NCI-H510A treated with DMSO at 0.1 percent for 48 hours (cell line): ENCODE measurements at regions not wholly inside any gene's neighbourhood (a gene's known extent, or its start where the extent isn't known, plus 50 kb on each side); places are given as distances from the start of the nearest gene placed in this dataset.
"Not testable (repeated sequence)": the region's sequence is repeated elsewhere in the genome, so short reads cannot be mapped to it uniquely, and the experiment has no call there.

ENCODE experiments used
- DNase-seq: peaks from one replicate; lab custom pipeline; 2025; lab: John Stamatoyannopoulos, UW

GRCh38 chr3:145709779-145710178 lies 451.2 kb downstream of the PLOD2 start:
- not testable (repeated sequence) for DNase-seq

GRCh38 chr3:145716519-145716918 lies 444.5 kb downstream of the PLOD2 start:
- no peak for DNase-seq

- no peak for DNase-seq
These were observed 441.9 kb downstream of the PLOD2 start for GRCh38 chr3:145719114-145719513.

- no peak for DNase-seq
These were observed 439.6 kb downstream of the PLOD2 start for GRCh38 chr3:145721273-145721805.

- DNase-seq, result no peak
These were observed 439.2 kb downstream of the PLOD2 start for GRCh38 chr3:145721815-145722214.

GRCh38 chr3:145727476-145727875 lies 433.5 kb downstream of the PLOD2 start:
- DNase-seq, result no peak

- no peak for DNase-seq
These were observed 425.4 kb downstream of the PLOD2 start for GRCh38 chr3:145735631-145736030.

- no peak for DNase-seq
These were observed 423.0 kb downstream of the PLOD2 start for GRCh38 chr3:145737952-145738351.

- DNase-seq, result no peak
These were observed 421.1 kb downstream of the PLOD2 start for GRCh38 chr3:145739926-145740325.

GRCh38 chr3:145750657-145751056 lies 410.3 kb downstream of the PLOD2 start:
- no peak for DNase-seq

GRCh38 chr3:145752576-145752975 lies 408.4 kb downstream of the PLOD2 start:
- DNase-seq, result no peak

- no peak for DNase-seq
These were observed 406.2 kb downstream of the PLOD2 start for GRCh38 chr3:145754605-145755289.

- DNase-seq, result no peak
These were observed 400.9 kb downstream of the PLOD2 start for GRCh38 chr3:145760036-145760435.

- no peak for DNase-seq
These were observed 393.1 kb downstream of the PLOD2 start for GRCh38 chr3:145767909-145768308.

- peak; percentile 2 for DNase-seq
These were observed 384.1 kb downstream of the PLOD2 start for GRCh38 chr3:145776782-145777408.

GRCh38 chr3:145780301-145780700 lies 380.7 kb downstream of the PLOD2 start:
- no peak for DNase-seq

GRCh38 chr3:145785668-145786067 lies 375.3 kb downstream of the PLOD2 start:
- DNase-seq, result no peak

- DNase-seq, result no peak
These were observed 363.0 kb downstream of the PLOD2 start for GRCh38 chr3:145798007-145798406.

GRCh38 chr3:145798696-145799537 lies 362.1 kb downstream of the PLOD2 start:
- no peak for DNase-seq

GRCh38 chr3:145801696-145802095 lies 359.3 kb downstream of the PLOD2 start:
- no peak for DNase-seq

GRCh38 chr3:145807990-145808389 lies 353.0 kb downstream of the PLOD2 start:
- no peak for DNase-seq

- no peak for DNase-seq
These were observed 348.6 kb downstream of the PLOD2 start for GRCh38 chr3:145812391-145812790.
